ENCODE measurements at regions not wholly inside any gene's neighbourhood (a gene's known extent, or its start where the extent isn't known, plus 50 kb on each side); places are given as distances from the start of the nearest gene placed in this dataset.

DNA sequence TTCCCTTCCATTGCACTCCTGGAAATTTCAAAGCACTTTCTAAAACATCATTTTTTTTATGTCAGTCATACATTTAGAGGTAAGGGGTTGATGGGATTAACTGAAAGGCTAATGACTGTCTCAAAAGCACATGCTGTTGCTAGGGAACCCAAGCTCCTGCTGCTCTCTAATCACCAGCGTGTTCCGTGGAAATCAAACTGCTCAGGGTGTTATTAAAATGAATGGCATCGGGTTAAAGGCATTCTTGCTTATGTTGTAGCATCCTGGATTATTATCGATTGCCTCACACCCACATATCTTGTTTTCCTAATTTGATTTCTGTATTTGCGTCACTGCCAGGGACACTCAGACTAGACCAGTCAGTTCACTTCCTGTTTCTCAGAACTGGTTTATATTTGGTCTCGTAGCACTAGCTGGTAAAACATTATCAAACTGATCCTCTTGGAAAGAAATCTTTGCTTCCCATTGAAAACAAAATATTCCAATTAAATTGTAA, 216.5 kb upstream of the MKLN1 start:
- TF ChIP-seq EZH2 (IDR thresholded peaks at IDR 0.05; ENCODE audit: borderline replicate concordance, low read depth, low read length, poor library complexity, severe bottlenecking) (no peak), CTCF (conservative IDR thresholded peaks at IDR 0.05; ENCODE audit: low read depth, low read length) (no peak)

Measured in A673 (cell line).